HEK293 (cell line): ENCODE measurements at regions not wholly inside any gene's neighbourhood (a gene's known extent, or its start where the extent isn't known, plus 50 kb on each side); places are given as distances from the start of the nearest gene placed in this dataset.
A peak's percentile ranks its signal among the peaks of the same experiment; 100 is the strongest.

Source experiments
- CTCF ChIA-PET: fragments of 350-600 bp; formaldehyde crosslinking; extraction: SDS; loops from one replicate; lab custom pipeline; 2021; ENCODE audit warnings: antibody characterized with exemption; lab: Yijun Ruan, JAX
- POLR2A ChIA-PET: fragments of 300-600 bp; formaldehyde crosslinking; extraction: SDS; loops from one replicate; lab custom pipeline; 2020; ENCODE audit warnings: antibody characterized with exemption, inconsistent platforms; lab: Yijun Ruan, JAX
- H3K27ac ChIP-seq: fragments of 200-500 bp; sonication (Bioruptor generic); 2 replicates; pipeline ENCODE4 v1.5.1; 2014; ENCODE audit warnings: low read depth, low read length, control low read depth, inconsistent platforms; ENCODE audit errors: extremely low read depth
- H3K36me3 ChIP-seq, 2 experiments: fragments of 200-500 bp in 1 of 2; sonication (Bioruptor generic) in 1 of 2; 1 replicate in 1 of 2; 2 replicates in 1 of 2; pipeline ENCODE4 v1.5.1; 2014 to 2017; ENCODE audit warnings: inconsistent platforms in 2 of 2, low read length in 2 of 2; ENCODE audit not compliant: control insufficient read depth in 2 of 2, insufficient read depth in 1 of 2
- H3K4me1 ChIP-seq: fragments of 200-500 bp; sonication (Bioruptor generic); 2 replicates; pipeline ENCODE4 v1.5.1; 2014; ENCODE audit warnings: mild to moderate bottlenecking, low read length, inconsistent platforms; ENCODE audit not compliant: control insufficient read depth, insufficient read depth
- H3K4me3 ChIP-seq: 2 replicates; pipeline ENCODE4 v1.5.1; 2011; ENCODE audit warnings: low read depth, mild to moderate bottlenecking, control low read depth, low read length, moderate library complexity
- H3K9me3 ChIP-seq: fragments of 200-500 bp; sonication (Bioruptor generic); 2 replicates; pipeline ENCODE4 v1.5.1; 2014; ENCODE audit warnings: low read depth, low read length, inconsistent platforms; ENCODE audit not compliant: control insufficient read depth, insufficient read depth
- GLI2 ChIP-seq: fragments of 450-650 bp; formaldehyde crosslinking; IDR thresholded peaks from 2 replicates; pipeline ENCODE4; 2017; ENCODE audit warnings: missing biosample characterization, missing genetic modification characterization, low read depth, borderline replicate concordance
- GLI4 ChIP-seq: fragments of 450-650 bp; formaldehyde crosslinking; IDR thresholded peaks from 2 replicates; pipeline ENCODE4 v1.5.1; 2016; ENCODE audit warnings: missing biosample characterization, missing genetic modification characterization
- KLF1 ChIP-seq: fragments of 450-650 bp; formaldehyde crosslinking; IDR thresholded peaks from 2 replicates; pipeline ENCODE4 v1.5.1; 2016; ENCODE audit warnings: missing biosample characterization, missing genetic modification characterization
- KLF9 ChIP-seq: fragments of 450-650 bp; formaldehyde crosslinking; IDR thresholded peaks from 2 replicates; pipeline ENCODE4 v1.5.1; 2016; ENCODE audit warnings: missing biosample characterization, missing genetic modification characterization, low read depth
- SP2 ChIP-seq: fragments of 450-650 bp; formaldehyde crosslinking; IDR thresholded peaks from 2 replicates; pipeline ENCODE4 v1.5.1; 2016; ENCODE audit warnings: missing biosample characterization, missing genetic modification characterization
- TCF7L2 ChIP-seq: IDR thresholded peaks from 2 replicates; pipeline ENCODE4 v1.6.1; 2011; ENCODE audit warnings: low read depth, mild to moderate bottlenecking, inconsistent platforms, low read length, moderate library complexity, borderline replicate concordance
- ZBTB21 ChIP-seq: fragments of 450-650 bp; formaldehyde crosslinking; IDR thresholded peaks from 2 replicates; pipeline ENCODE4 v1.5.1; 2017; ENCODE audit warnings: missing biosample characterization, missing genetic modification characterization
- ZBTB6 ChIP-seq: fragments of 450-650 bp; formaldehyde crosslinking; IDR thresholded peaks from 2 replicates; pipeline ENCODE4 v1.5.1; 2017; ENCODE audit warnings: missing biosample characterization, missing genetic modification characterization
- ZNF157 ChIP-seq: fragments of 450-650 bp; formaldehyde crosslinking; IDR thresholded peaks from 2 replicates; pipeline ENCODE4 v1.5.1; 2016; ENCODE audit warnings: missing biosample characterization, missing genetic modification characterization
- ZNF221 ChIP-seq: fragments of 450-650 bp; formaldehyde crosslinking; IDR thresholded peaks from 2 replicates; pipeline ENCODE4 v1.5.1; 2017; ENCODE audit warnings: missing biosample characterization, missing genetic modification characterization, borderline replicate concordance
- ZNF24 ChIP-seq: fragments of 450-650 bp; formaldehyde crosslinking; IDR thresholded peaks from 2 replicates; pipeline ENCODE4 v1.5.1; 2016; ENCODE audit warnings: missing biosample characterization, missing genetic modification characterization
- ZNF26 ChIP-seq: fragments of 450-650 bp; formaldehyde crosslinking; IDR thresholded peaks from 2 replicates; pipeline ENCODE4 v1.5.1; 2016; ENCODE audit warnings: missing biosample characterization, missing genetic modification characterization
- ZNF324 ChIP-seq: fragments of 450-650 bp; formaldehyde crosslinking; IDR thresholded peaks from 2 replicates; pipeline ENCODE4 v1.5.1; 2016; ENCODE audit warnings: missing biosample characterization, missing genetic modification characterization
- ZNF548 ChIP-seq: fragments of 450-650 bp; formaldehyde crosslinking; IDR thresholded peaks from 2 replicates; pipeline ENCODE4 v1.5.1; 2016; ENCODE audit warnings: missing biosample characterization, missing genetic modification characterization
- ZNF558 ChIP-seq: fragments of 450-650 bp; formaldehyde crosslinking; IDR thresholded peaks from 2 replicates; pipeline ENCODE4 v1.5.1; 2016; ENCODE audit warnings: missing biosample characterization, missing genetic modification characterization
- ZNF561 ChIP-seq: fragments of 450-650 bp; IDR thresholded peaks from 2 replicates; pipeline ENCODE4 v1.5.1; 2018; ENCODE audit warnings: missing biosample characterization, missing genetic modification characterization, borderline replicate concordance
- ZNF596 ChIP-seq: fragments of 450-650 bp; IDR thresholded peaks from 2 replicates; pipeline ENCODE4 v1.5.0; 2018; ENCODE audit warnings: missing biosample characterization, mild to moderate bottlenecking, missing genetic modification characterization, moderate library complexity
- ZNF629 ChIP-seq: fragments of 450-650 bp; formaldehyde crosslinking; IDR thresholded peaks from 2 replicates; pipeline ENCODE4 v1.5.1; 2017; ENCODE audit warnings: missing biosample characterization, missing genetic modification characterization
- ZNF670 ChIP-seq: fragments of 450-650 bp; formaldehyde crosslinking; IDR thresholded peaks from 2 replicates; pipeline ENCODE4 v1.5.1; 2016; ENCODE audit warnings: missing biosample characterization, missing genetic modification characterization, low read depth
- ZNF707 ChIP-seq: fragments of 450-650 bp; formaldehyde crosslinking; IDR thresholded peaks from 2 replicates; pipeline ENCODE4 v1.5.1; 2016; ENCODE audit warnings: missing biosample characterization, missing genetic modification characterization
- ZNF777 ChIP-seq: fragments of 450-650 bp; formaldehyde crosslinking; IDR thresholded peaks from 2 replicates; pipeline ENCODE4 v1.5.1; 2017; ENCODE audit warnings: missing biosample characterization, missing genetic modification characterization, borderline replicate concordance
- TF ChIP-seq, protein P1 (sequence below): fragments of 450-650 bp; formaldehyde crosslinking; IDR thresholded peaks from 2 replicates; pipeline ENCODE4 v1.5.1; 2016; ENCODE audit warnings: missing biosample characterization, missing genetic modification characterization

GRCh38 chr18:73597832-73598615 is 549.6 kb downstream of the FBXO15 start:
- H3K27ac ChIP-seq = no peak overlapping the region
- H3K9me3 ChIP-seq = no peaks in the 10 kb centered on the region
- CTCF ChIA-PET = no interaction called here
- no peak overlapping the region for H3K4me3 ChIP-seq
- TF ChIP-seq KLF1 (tag by site-specific recombination) (0 out of 2 replicates have a peak, but pooled peaks have one; percentile 23), GLI2 (tag by site-specific recombination) (no peak), KLF9 (tag by site-specific recombination) (peak; percentile 46; the same call in 1 of the 2 replicates)
- H3K4me1 ChIP-seq = no peaks in the 10 kb centered on the region
- POLR2A ChIA-PET = no interaction called here
- H3K36me3 ChIP-seq = no peaks in the 10 kb centered on the region

DNA sequence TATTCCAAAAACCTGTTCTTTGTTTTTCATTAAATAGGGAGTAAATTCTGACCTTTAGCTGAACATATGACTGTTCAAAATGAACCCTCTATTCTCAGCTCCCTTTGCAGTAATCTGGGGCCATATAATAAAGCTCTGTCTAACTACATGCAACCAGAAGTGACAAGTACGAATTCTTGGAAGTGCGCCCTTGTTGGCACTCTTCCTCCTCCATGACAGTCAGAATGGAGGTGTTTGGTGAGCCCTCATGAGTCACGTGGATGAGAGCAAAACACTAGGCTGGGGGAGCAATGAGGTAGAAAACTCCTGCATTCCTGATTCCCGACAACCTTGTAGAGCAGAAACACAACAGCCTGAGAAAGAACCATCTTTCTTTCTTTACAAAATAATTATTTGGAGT is 552.9 kb downstream of the FBXO15 start:
- no peak overlapping the region for H3K4me3 ChIP-seq
- CTCF ChIA-PET = no interaction called here
- no peaks in the 10 kb centered on the region for H3K36me3 ChIP-seq
- no peaks in the 10 kb centered on the region for H3K4me1 ChIP-seq
- no peaks in the 10 kb centered on the region for H3K9me3 ChIP-seq
- TF ChIP-seq, protein P1, sequence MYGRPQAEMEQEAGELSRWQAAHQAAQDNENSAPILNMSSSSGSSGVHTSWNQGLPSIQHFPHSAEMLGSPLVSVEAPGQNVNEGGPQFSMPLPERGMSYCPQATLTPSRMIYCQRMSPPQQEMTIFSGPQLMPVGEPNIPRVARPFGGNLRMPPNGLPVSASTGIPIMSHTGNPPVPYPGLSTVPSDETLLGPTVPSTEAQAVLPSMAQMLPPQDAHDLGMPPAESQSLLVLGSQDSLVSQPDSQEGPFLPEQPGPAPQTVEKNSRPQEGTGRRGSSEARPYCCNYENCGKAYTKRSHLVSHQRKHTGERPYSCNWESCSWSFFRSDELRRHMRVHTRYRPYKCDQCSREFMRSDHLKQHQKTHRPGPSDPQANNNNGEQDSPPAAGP (tag by site-specific recombination) = no peak
- no peak for TF ChIP-seq ZNF596 (tag by site-specific recombination)
- TF ChIP-seq ZNF629 = no peak
- TF ChIP-seq KLF1 (tag by site-specific recombination) = no peak
- TF ChIP-seq ZNF157 = no peak
- no peak for TF ChIP-seq SP2
- TF ChIP-seq ZNF777 = no peak
- no peak for TF ChIP-seq ZNF24 (tag by site-specific recombination)
- no peak for TF ChIP-seq ZNF324
- no peak for TF ChIP-seq ZNF548 (tag by site-specific recombination)
- H3K27ac ChIP-seq = no peak overlapping the region
- POLR2A ChIA-PET = no interaction called here

DNA sequence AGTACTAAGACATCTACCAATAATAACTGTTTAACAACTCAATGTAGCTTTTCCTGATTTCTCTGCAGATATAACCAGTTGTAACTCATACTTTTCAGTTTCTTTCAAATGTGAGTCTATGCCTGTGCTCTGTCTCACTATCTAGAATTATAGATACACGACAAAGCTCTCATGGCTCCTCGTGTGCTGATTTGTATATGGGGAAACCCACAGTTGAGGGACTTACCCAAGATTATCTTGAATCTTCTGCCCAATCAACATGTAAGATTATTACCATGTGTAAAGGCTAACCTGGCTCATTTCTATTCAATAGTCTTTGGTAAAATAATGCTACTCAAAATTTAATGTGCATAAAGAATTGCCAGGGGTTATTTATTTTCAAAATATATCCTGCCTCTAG is 554.4 kb downstream of the FBXO15 start:
- TF ChIP-seq ZNF26 (tag by site-specific recombination) (no peak), ZNF221 (tag by site-specific recombination) (no peak), ZBTB6 (tag by site-specific recombination) (no peak), TCF7L2 (no peak), GLI4 (tag by site-specific recombination) (no peak), ZNF707 (tag by site-specific recombination) (no peak), ZNF558 (no peak), ZBTB21 (tag by site-specific recombination) (no peak), ZNF561 (tag by site-specific recombination) (no peak), ZNF670 (tag by site-specific recombination) (no peak)
- TF ChIP-seq, all 188 proteins: peak for 0
- ChIA-PET CTCF (interaction anchor here (0.5 kb wide), 1 partner anchor 253 kb away, joined by 3 read pairs; no protein-coding TSS in a partner anchor), POLR2A (no interaction called here)
- Histone ChIP-seq H3K27ac (no peak overlapping the region), H3K4me1 (no peaks in the 10 kb centered on the region), H3K9me3 (no peaks in the 10 kb centered on the region), H3K4me3 (no peak overlapping the region), H3K36me3 (no peaks in the 10 kb centered on the region)
